MM.1S (cell line): ENCODE measurements at regions not wholly inside any gene's neighbourhood (a gene's known extent, or its start where the extent isn't known, plus 50 kb on each side); places are given as distances from the start of the nearest gene placed in this dataset.

Source experiments
- EZH2phosphoT487 ChIP-seq: fragments of 300-600 bp; sonication (generic); IDR thresholded peaks from 2 replicates; pipeline ENCODE4 v1.6.1; 2018; ENCODE audit warnings: antibody characterized with exemption, low read length
- TF ChIP-seq, protein P1 (sequence below): fragments of 300-600 bp; sonication (generic); IDR thresholded peaks from 2 replicates; pipeline ENCODE4 v1.5.1; 2016; ENCODE audit warnings: antibody characterized with exemption, low read length, mixed read lengths

DNA sequence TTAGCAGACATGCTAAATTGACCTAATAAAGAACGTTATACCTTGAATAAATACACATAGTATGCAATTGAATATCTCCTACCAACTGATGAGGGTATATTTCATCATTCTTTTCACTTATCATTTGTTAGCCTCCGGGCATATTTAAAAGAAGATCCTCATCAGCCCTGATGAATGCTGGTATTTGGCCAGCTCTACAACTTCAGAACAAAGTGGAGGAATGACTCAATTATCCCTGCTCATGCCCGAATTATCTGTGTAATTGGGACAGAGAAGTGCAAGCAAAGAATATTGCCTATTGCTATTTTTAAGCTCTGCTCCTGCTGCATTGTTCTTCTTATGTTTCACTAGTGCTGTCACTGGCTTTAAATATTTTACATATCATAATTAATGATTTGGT lies 622.1 kb downstream of the METTL15 start:
- TF ChIP-seq, protein P1, sequence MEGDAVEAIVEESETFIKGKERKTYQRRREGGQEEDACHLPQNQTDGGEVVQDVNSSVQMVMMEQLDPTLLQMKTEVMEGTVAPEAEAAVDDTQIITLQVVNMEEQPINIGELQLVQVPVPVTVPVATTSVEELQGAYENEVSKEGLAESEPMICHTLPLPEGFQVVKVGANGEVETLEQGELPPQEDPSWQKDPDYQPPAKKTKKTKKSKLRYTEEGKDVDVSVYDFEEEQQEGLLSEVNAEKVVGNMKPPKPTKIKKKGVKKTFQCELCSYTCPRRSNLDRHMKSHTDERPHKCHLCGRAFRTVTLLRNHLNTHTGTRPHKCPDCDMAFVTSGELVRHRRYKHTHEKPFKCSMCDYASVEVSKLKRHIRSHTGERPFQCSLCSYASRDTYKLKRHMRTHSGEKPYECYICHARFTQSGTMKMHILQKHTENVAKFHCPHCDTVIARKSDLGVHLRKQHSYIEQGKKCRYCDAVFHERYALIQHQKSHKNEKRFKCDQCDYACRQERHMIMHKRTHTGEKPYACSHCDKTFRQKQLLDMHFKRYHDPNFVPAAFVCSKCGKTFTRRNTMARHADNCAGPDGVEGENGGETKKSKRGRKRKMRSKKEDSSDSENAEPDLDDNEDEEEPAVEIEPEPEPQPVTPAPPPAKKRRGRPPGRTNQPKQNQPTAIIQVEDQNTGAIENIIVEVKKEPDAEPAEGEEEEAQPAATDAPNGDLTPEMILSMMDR = no peak
- TF ChIP-seq EZH2phosphoT487 = no peak
